ENCODE measurements at regions not wholly inside any gene's neighbourhood (a gene's known extent, or its start where the extent isn't known, plus 50 kb on each side); places are given as distances from the start of the nearest gene placed in this dataset.

- no peak for DNase-seq (ENCODE audit: low read depth)
- H3K4me1 ChIP-seq (ENCODE audit: control insufficient read depth, insufficient read depth, low read length): peaks cover 42% of the 10 kb centered on the region
- no peaks in the 10 kb centered on the region for H3K27me3 ChIP-seq (replicated peaks; ENCODE audit: control insufficient read depth, insufficient read depth, low read length)
- H3K4me3 ChIP-seq (ENCODE audit: low read length): no peak overlapping the region
- H3K9me3 ChIP-seq (ENCODE audit: control insufficient read depth, low read length): no peaks in the 10 kb centered on the region
- no peaks in the 10 kb centered on the region for H3K36me3 ChIP-seq (ENCODE audit: control insufficient read depth, insufficient read depth, low read length, severe bottlenecking)
- peak overlapping the region; percentile 55 for H3K9ac ChIP-seq (ENCODE audit: low read length)
These were observed 173.6 kb downstream of the ARHGAP12 start for GRCh38 chr10:31754803-31755624.

- Histone ChIP-seq H3K9ac (ENCODE audit: low read length) (no peak overlapping the region), H3K36me3 (ENCODE audit: control insufficient read depth, insufficient read depth, low read length, severe bottlenecking) (no peaks in the 10 kb centered on the region), H3K4me1 (ENCODE audit: control insufficient read depth, insufficient read depth, low read length) (peaks cover 42% of the 10 kb centered on the region), H3K9me3 (ENCODE audit: control insufficient read depth, low read length) (no peaks in the 10 kb centered on the region), H3K4me3 (ENCODE audit: low read length) (no peak overlapping the region), H3K27me3 (replicated peaks; ENCODE audit: control insufficient read depth, insufficient read depth, low read length) (no peaks in the 10 kb centered on the region)
- DNase-seq (ENCODE audit: low read depth): no peak
These were observed 174.9 kb downstream of the ARHGAP12 start for GRCh38 chr10:31753681-31754080.

GRCh38 chr10:31752170-31752569, 176.5 kb downstream of the ARHGAP12 start:
- Histone ChIP-seq H3K27me3 (replicated peaks; ENCODE audit: control insufficient read depth, insufficient read depth, low read length) (no peaks in the 10 kb centered on the region), H3K4me3 (ENCODE audit: low read length) (no peak overlapping the region), H3K9ac (ENCODE audit: low read length) (no peak overlapping the region), H3K36me3 (ENCODE audit: control insufficient read depth, insufficient read depth, low read length, severe bottlenecking) (no peaks in the 10 kb centered on the region), H3K4me1 (ENCODE audit: control insufficient read depth, insufficient read depth, low read length) (peaks cover 31% of the 10 kb centered on the region), H3K9me3 (ENCODE audit: control insufficient read depth, low read length) (no peaks in the 10 kb centered on the region)
- DNase-seq (ENCODE audit: low read depth): no peak

DNA sequence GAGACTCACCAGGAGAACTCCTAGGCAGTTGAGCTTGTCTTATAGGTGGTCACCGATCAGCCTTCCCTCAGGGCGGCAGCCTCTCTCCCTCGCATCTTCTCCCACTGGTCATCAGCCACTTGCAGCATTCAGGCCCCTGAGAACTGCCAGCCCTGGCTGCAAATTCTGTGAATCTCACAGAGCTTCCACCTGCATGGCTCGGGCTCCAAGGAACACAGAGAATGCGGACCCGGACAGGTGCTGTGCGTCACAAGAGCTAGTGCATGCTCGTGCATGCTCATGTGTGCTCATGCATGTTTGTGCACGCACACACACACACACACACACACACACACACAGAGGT, 176.9 kb downstream of the ARHGAP12 start:
- DNase-seq (ENCODE audit: low read depth): no peak
- Histone ChIP-seq H3K4me3 (ENCODE audit: low read length) (no peak overlapping the region), H3K9ac (ENCODE audit: low read length) (no peak overlapping the region), H3K9me3 (ENCODE audit: control insufficient read depth, low read length) (no peaks in the 10 kb centered on the region), H3K4me1 (ENCODE audit: control insufficient read depth, insufficient read depth, low read length) (peaks cover 31% of the 10 kb centered on the region), H3K27me3 (replicated peaks; ENCODE audit: control insufficient read depth, insufficient read depth, low read length) (no peaks in the 10 kb centered on the region), H3K36me3 (ENCODE audit: control insufficient read depth, insufficient read depth, low read length, severe bottlenecking) (no peaks in the 10 kb centered on the region)

- no peaks in the 10 kb centered on the region for H3K27me3 ChIP-seq (replicated peaks; ENCODE audit: control insufficient read depth, insufficient read depth, low read length)
- H3K4me1 ChIP-seq (ENCODE audit: control insufficient read depth, insufficient read depth, low read length): peaks cover 31% of the 10 kb centered on the region
- H3K36me3 ChIP-seq (ENCODE audit: control insufficient read depth, insufficient read depth, low read length, severe bottlenecking): no peaks in the 10 kb centered on the region
- no peaks in the 10 kb centered on the region for H3K9me3 ChIP-seq (ENCODE audit: control insufficient read depth, low read length)
- no peak overlapping the region for H3K9ac ChIP-seq (ENCODE audit: low read length)
- H3K4me3 ChIP-seq (ENCODE audit: low read length): no peak overlapping the region
- DNase-seq (ENCODE audit: low read depth): no peak
These were observed 177.4 kb downstream of the ARHGAP12 start for GRCh38 chr10:31751051-31751737.

DNA sequence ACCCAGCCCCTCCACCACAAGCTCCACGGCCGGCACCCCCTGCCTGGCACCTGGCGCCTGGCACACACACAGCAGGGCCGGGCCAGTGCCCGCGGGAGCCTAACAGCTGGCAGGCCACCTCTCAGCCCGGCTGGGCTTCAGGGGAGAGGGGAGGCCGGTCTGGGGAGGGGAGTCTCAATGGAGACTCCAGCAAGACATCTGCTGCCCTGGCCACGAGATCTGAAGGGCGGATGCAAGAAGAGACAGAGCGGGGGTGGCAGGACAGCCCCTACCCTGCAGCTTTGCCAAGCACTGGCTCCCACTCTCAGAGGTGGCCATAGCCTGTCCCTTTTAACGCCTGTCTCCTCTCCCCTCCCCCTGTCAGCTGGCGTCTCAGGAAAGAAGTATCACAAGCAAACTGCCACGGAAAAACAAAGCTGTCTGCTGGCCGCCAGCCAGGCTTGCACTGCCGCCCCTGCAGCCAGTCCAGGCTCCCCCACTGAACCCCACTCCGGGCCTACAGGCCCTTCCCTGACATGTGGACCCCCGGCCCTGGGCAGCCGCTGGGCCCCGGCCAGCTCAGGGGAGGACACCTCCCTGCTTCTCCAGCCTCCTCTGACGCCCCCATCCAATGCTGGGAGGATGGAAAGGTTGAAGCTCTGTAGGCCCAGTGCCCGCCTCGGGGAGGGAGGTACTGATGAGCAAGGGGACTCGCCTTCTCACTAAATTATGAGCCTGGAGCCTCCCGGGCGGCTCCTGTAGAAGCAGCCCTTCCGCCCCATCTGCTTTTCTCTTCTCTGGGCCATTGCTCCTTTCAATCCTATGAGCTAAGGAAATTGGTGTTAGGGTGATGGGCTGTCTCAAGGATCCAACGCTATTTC, 178.4 kb downstream of the ARHGAP12 start:
- Histone ChIP-seq H3K27me3 (replicated peaks; ENCODE audit: control insufficient read depth, insufficient read depth, low read length) (no peaks in the 10 kb centered on the region), H3K4me3 (ENCODE audit: low read length) (no peak overlapping the region), H3K9me3 (ENCODE audit: control insufficient read depth, low read length) (no peaks in the 10 kb centered on the region), H3K9ac (ENCODE audit: low read length) (peak overlapping the region; percentile 49), H3K36me3 (ENCODE audit: control insufficient read depth, insufficient read depth, low read length, severe bottlenecking) (no peaks in the 10 kb centered on the region), H3K4me1 (ENCODE audit: control insufficient read depth, insufficient read depth, low read length) (peaks cover 38% of the 10 kb centered on the region)
- no peak for DNase-seq (ENCODE audit: low read depth)

DNA sequence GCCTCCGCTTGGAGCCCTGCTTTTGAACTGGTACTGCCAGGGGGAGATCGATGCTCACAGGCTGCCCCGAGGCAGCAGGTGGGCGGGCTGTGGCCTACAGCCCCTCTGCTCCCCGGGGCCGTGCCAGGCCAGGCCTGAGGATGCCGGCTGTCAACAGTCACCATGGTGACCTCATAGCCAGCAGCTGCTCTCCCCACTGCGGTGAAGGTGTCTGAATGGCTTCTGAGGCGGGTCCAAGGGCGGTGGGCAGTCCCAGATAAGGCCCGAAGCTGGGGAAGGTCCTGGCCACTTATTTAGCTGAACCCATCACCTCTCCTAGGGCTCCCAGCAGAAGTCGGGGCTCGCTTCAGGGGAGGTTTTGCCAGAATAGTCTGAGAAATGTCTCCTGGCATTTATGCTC, 179.3 kb downstream of the ARHGAP12 start:
- Histone ChIP-seq H3K9ac (ENCODE audit: low read length) (no peak overlapping the region), H3K27me3 (replicated peaks; ENCODE audit: control insufficient read depth, insufficient read depth, low read length) (no peaks in the 10 kb centered on the region), H3K9me3 (ENCODE audit: control insufficient read depth, low read length) (no peaks in the 10 kb centered on the region), H3K36me3 (ENCODE audit: control insufficient read depth, insufficient read depth, low read length, severe bottlenecking) (no peaks in the 10 kb centered on the region), H3K4me1 (ENCODE audit: control insufficient read depth, insufficient read depth, low read length) (peaks cover 29% of the 10 kb centered on the region), H3K4me3 (ENCODE audit: low read length) (no peak overlapping the region)
- no peak for DNase-seq (ENCODE audit: low read depth)

DNA sequence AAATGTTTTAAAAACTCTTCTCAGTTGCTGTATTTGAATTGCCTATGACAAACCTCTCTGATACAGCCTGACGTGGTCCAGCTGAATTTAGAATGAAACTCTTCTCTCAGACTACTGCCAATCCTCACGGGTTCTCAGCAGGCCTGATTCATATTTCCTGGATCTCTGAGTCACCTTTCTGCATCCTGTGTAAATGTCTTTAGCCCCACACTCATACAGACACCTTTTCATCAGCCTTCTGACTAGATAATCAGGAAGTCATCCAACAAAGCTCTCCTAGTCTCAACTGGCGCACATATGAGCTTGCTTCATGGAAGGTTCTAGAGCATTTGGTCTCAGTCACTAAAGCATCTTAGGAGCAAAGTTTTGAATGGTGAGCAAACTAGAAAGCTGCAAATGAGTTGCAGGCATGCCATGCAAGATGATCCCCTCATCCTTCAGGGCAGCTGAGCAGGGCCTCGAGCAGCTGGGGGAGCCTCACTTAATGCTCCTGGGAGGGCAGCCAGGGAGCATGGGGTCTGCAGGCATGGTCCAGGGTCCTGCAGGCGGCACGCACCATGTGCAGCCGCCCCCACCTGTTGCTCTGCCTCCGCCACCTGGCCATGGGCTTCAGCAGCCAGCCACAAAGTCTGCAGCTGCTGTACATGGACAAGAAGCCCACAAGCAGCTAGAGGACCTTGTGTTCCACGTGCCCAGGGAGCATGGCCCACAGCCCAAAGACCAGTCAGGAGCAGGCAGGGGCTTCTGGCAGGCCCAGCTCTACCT, 182.8 kb downstream of the ARHGAP12 start:
- H3K9me3 ChIP-seq (ENCODE audit: control insufficient read depth, low read length): no peaks in the 10 kb centered on the region

GRCh38 chr10:31744025-31744424, 184.6 kb downstream of the ARHGAP12 start:
- no peak for DNase-seq (ENCODE audit: low read depth)
- Histone ChIP-seq H3K4me3 (ENCODE audit: low read length) (no peak overlapping the region), H3K27me3 (replicated peaks; ENCODE audit: control insufficient read depth, insufficient read depth, low read length) (no peaks in the 10 kb centered on the region), H3K4me1 (ENCODE audit: control insufficient read depth, insufficient read depth, low read length) (peaks cover 20% of the 10 kb centered on the region), H3K9ac (ENCODE audit: low read length) (no peak overlapping the region), H3K36me3 (ENCODE audit: control insufficient read depth, insufficient read depth, low read length, severe bottlenecking) (no peaks in the 10 kb centered on the region), H3K9me3 (ENCODE audit: control insufficient read depth, low read length) (no peaks in the 10 kb centered on the region)

More for the DNA sequence above, 182.8 kb downstream of the ARHGAP12 start:
- Histone ChIP-seq H3K36me3 (ENCODE audit: control insufficient read depth, insufficient read depth, low read length, severe bottlenecking) (no peaks in the 10 kb centered on the region), H3K27me3 (replicated peaks; ENCODE audit: control insufficient read depth, insufficient read depth, low read length) (no peaks in the 10 kb centered on the region), H3K4me3 (ENCODE audit: low read length) (no peak overlapping the region), H3K4me1 (ENCODE audit: control insufficient read depth, insufficient read depth, low read length) (peaks cover 18% of the 10 kb centered on the region), H3K9ac (ENCODE audit: low read length) (peak overlapping the region; percentile 38)
- DNase-seq (ENCODE audit: low read depth): peak; percentile 58

DNA sequence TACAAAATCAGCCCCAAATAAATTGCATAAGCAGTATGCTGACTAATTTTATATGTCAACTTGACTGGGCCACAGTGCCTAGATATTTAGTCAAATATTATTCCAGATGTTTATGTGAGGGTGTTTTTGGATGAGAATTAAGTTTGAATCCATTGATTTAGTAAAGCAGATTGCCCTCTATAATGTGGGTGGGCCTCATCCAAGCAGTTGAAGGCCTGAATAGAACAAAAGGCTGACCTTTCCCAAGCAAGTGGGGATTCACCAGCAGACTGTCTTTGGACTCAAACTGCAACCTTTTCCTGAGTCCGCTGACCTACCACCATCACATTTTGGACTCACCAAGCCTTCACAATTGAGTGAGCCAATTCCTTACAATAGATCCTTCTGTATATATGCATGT, 186.4 kb downstream of the ARHGAP12 start:
- Histone ChIP-seq H3K4me1 (ENCODE audit: control insufficient read depth, insufficient read depth, low read length) (peaks cover 20% of the 10 kb centered on the region), H3K9me3 (ENCODE audit: control insufficient read depth, low read length) (no peaks in the 10 kb centered on the region), H3K9ac (ENCODE audit: low read length) (no peak overlapping the region), H3K36me3 (ENCODE audit: control insufficient read depth, insufficient read depth, low read length, severe bottlenecking) (no peaks in the 10 kb centered on the region), H3K4me3 (ENCODE audit: low read length) (no peak overlapping the region), H3K27me3 (replicated peaks; ENCODE audit: control insufficient read depth, insufficient read depth, low read length) (no peaks in the 10 kb centered on the region)
- no peak for DNase-seq (ENCODE audit: low read depth)
